NCI-H2029 (cell line): ENCODE measurements at regions not wholly inside any gene's neighbourhood (a gene's known extent, or its start where the extent isn't known, plus 50 kb on each side); places are given as distances from the start of the nearest gene placed in this dataset.

Experiments used
- DNase-seq: peaks from one replicate; lab custom pipeline; 2025; lab: John Stamatoyannopoulos, UW

DNA sequence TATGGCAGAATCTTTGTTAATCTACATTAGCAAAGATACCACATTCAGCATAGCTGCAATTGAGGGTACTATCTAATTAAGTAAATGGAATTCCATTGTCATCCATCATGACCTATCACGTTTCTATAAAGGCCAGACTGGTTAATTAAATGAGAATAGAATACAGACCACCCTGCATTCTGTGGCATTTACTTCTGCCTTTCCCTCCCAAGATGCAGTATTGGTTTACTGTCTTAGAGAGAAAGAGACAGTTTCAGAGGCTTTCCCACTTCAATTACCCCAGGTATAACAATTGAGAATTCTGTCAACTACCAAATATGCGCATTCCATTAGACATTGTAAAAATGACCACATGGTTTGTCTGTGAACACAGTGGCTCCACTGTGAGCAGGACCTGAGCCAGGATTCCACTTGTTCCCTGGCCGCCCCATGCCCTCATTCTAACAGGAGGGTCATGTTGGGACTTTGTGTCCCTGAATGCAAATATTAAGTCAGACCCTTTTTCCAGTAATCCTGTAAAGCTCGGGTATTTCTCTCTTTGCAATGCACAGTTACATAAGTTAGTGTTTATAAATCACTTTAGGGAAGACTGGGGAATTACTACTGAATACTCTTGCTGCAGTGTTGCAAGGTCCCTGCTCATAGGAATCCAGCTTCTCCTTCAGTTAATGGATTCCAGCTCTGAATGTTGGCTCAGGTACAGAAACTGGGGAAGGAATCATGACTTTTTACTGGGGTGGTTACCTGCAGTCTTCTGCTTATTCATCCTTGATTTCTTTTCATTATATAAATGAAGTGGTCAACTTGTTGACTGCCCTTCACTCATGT is 261.0 kb downstream of the PDGFC start:
- no peak for DNase-seq

DNA sequence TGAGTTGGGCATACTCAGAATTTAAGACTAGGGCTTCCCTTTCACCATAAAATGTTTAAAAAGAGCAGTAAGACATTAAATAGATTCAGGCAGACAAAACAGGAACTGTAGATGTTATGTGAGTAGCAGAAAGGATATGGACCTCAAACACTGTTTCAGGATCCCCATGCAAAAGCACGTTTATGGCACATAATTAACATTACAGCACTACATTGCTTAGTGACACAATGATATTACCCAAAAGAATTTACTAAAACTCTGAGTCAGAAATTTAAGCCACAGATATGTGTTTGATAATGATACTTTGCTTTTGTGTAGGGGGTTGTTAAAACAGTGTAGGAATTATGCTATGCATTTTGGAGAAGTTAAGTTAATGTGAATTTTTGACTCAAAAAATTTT is 266.3 kb downstream of the PDGFC start:
- DNase-seq: no peak

- no peak for DNase-seq
Measured at GRCh38 chr4:156695163-156695562, 276.4 kb downstream of the PDGFC start.

GRCh38 chr4:156694413-156694812 is 277.2 kb downstream of the PDGFC start:
- no peak for DNase-seq

- DNase-seq: no peak
Measured at GRCh38 chr4:156693557-156693956, 278.0 kb downstream of the PDGFC start.

- DNase-seq: no peak
Measured at GRCh38 chr4:156692016-156692415, 279.6 kb downstream of the PDGFC start.

- DNase-seq: no peak
Measured at GRCh38 chr4:156690572-156690971, 281.0 kb downstream of the PDGFC start.

DNA sequence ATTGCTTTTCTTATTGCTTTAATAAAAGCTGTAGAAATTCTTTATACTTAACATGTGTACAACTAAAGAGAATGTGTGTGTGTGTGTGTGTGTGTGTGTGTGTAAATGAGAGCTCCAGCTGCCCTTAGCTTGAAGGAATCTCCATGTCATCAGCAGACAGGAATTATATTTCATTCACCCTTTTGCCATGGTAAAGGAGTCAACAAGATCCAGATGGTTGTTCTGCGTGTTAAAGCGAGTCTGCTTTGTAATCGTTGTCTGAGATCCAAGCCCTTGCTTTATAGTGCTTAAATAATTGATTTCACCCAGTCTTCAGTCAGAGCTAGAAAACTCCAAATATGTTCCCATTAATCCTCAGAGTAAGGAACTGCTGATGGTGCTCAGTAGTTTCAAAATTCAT is 285.5 kb downstream of the PDGFC start:
- DNase-seq: no peak

GRCh38 chr4:156685308-156685707 is 286.3 kb downstream of the PDGFC start:
- no peak for DNase-seq

DNA sequence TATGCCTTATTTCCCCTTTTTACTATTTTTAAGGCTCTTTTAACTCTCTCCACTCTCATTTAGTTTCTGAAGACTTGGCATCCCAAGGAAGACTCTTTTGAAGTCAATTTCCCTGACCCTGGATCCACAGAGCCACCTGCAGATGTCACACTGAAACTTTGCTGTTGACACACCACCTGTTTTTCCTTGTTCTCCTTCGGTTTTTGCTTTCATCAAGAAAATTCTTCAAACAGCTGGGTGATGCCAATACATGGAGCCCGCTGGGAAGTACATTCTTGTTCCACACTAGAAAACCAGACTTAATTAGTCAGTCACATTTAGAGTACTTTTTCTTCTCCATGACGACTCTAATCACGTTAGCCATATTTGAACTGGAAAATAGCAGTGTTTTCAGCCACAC is 293.9 kb downstream of the PDGFC start:
- DNase-seq: no peak

GRCh38 chr4:156677131-156677531 is 294.5 kb downstream of the PDGFC start:
- DNase-seq: no peak

DNA sequence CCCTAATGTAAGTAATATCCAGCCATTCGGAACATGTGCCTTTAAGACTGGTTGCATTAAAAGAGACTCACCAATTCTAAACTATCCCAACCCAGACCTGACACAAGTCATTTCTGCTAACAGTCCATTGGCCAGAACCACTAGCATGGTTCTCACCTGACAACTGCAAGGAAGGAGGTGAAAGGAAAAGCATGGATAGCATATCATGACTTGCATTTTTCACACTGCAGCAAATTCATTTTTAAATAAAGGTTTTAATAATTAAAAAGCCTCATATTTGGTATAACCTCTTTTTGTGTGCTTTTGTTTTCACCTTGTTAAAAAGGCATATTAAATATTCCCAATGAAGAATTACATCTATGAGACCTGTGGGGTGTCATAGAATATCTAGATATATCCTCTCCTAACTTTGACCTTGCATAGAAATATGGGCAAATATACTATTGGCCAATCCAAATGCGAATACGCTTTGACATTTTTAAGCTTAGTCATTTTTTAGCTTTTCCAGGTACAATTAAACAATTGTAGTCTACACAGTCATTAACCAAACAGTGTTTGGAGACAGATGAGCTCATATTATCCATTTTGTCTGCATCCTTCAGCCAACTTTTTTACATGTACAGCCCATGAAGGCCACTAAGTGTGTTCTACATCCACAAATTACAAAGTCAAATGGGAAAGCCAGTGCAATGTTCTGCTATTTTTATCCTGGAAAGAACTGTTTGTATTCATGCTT is 295.3 kb downstream of the PDGFC start:
- no peak for DNase-seq

GRCh38 chr4:156673483-156673882 is 298.1 kb downstream of the PDGFC start:
- no peak for DNase-seq

- no peak for DNase-seq
Measured at GRCh38 chr4:156672492-156673305, 298.9 kb downstream of the PDGFC start.

DNA sequence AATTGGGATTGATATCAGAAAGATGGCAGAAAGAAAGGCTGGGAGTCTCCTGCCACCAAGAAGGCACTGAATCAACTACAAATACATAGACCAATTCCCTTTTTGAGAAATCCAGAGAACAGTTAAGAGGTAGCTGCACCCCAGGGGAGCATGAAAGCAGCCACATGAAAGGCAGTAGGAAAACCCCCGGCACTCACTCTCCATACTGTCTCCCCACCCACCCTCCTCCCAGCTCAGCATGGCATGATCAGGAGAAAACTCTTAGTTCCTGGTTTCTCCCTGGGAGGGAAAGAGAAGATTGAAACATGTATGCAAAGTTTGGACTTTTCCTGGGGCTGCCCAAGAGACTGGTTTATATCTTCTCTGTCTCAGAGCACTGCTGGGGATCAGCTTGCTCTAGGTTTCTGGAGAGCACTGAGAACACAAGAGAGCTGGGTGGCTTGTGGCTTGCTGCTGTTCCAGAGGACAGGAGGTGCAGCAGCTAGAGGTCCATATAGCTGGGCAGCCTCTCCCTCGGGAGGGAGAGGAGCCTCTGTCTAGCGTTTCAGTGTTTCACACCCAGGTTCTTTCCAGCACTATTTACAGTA is 305.7 kb downstream of the PDGFC start:
- DNase-seq: no peak

- no peak for DNase-seq
Measured at GRCh38 chr4:156663663-156664062, 307.9 kb downstream of the PDGFC start.

- DNase-seq: no peak
Measured at GRCh38 chr4:156662921-156663320, 308.7 kb downstream of the PDGFC start.

DNA sequence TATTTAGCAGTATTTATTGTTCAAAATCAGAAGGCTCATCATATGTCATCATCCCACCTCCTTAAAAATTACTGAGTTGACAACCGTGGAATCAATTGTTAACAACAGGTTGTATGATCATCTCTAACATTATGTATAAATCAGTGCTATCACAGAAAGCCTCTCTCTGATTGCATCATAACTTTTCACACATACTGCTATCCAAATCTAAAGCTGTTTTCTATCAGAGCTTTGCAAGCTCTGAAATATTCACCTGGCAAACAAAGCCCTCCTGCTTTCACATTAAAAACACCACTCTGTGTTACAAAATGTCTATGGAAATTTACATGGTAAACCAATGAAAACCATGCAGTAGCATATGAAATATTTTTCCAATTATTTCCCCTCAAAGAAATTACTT is 310.0 kb downstream of the PDGFC start:
- DNase-seq: no peak

DNA sequence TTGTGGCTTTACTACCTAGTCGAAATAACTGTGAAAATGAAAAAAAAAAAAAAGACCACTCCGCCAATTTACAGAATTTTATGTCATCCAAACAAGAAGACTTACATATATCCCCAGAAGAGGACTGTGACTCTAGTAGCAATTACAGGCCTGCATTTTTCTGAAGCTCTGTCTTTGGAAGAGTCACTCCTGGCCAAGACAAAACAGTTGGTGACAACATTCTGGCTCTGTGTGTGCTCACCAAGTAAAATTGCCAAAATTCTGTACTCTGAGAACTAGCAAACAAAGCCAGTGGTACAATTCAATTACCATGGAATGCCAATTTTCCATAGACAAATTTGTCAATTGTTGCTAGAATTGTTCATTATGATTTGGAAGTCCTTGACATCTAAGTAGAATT is 311.1 kb downstream of the PDGFC start:
- no peak for DNase-seq

DNA sequence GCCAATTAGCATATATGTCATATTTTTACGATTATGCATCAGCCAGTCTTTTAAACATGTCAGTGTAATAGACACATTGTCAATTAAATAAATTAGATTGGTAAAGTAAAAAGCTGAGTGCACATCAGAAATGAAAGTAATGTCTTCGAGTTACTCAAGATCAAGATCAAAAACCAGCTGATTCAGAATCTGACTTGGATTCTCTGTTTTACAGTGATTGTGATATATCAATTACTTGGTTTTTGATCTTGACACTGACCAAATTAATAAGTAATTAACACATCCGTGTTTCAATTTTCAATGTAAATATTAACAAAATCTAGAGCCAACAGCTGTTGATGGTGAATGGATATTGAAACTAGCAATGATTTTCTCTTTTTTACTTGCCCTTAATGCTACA is 311.6 kb downstream of the PDGFC start:
- DNase-seq: no peak

- DNase-seq: no peak
Measured at GRCh38 chr4:156659570-156659969, 312.0 kb downstream of the PDGFC start.

- no peak for DNase-seq
Measured at GRCh38 chr4:156656896-156657295, 314.7 kb downstream of the PDGFC start.
